ENCODE measurements at regions not wholly inside any gene's neighbourhood (a gene's known extent, or its start where the extent isn't known, plus 50 kb on each side); places are given as distances from the start of the nearest gene placed in this dataset.

DNA sequence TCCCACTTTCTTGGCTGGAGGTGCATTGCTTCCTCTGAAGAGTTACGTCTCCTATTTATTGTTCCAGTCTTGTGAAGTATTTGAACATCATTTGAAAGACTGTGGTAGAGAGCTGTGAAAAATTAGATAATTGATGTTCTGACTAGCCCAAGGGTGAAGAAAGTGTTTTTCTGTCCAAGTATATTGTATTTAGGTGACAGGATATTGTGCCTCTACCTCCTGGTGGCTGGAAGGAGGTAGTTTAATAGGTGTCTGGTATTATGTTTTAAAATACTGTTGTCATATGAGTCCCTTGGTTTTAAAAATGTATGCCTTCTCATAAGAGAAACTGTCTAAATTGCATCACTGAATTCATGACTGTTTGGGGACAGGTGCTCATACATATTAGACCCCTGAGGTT is 226.0 kb downstream of the SPRY1 start:
- H3K9ac ChIP-seq (ENCODE audit: low read depth in 1 of 3, low read length in 3 of 3) = no peak overlapping the region
- H3K27ac ChIP-seq (ENCODE audit: low read depth, low read length) = no peak overlapping the region
- peaks cover 0 to 8% (median 6%) of the 10 kb centered on the region in 3 donors for H3K4me1 ChIP-seq (ENCODE audit: control insufficient read depth in 3 of 3, insufficient read depth in 3 of 3, low read length in 3 of 3)
- no peaks in the 10 kb centered on the region for H3K36me3 ChIP-seq (ENCODE audit: control insufficient read depth in 3 of 3, insufficient read depth in 3 of 3, low read length in 3 of 3)
- H3K9me3 ChIP-seq (ENCODE audit: control insufficient read depth in 3 of 3, low read length in 3 of 3) = no peaks in the 10 kb centered on the region
- no peak overlapping the region for H3K4me3 ChIP-seq (ENCODE audit: low read length in 3 of 3)
- no peaks in the 10 kb centered on the region for H3K27me3 ChIP-seq (ENCODE audit: control insufficient read depth in 3 of 3, insufficient read depth in 3 of 3, low read length in 3 of 3)

DNA sequence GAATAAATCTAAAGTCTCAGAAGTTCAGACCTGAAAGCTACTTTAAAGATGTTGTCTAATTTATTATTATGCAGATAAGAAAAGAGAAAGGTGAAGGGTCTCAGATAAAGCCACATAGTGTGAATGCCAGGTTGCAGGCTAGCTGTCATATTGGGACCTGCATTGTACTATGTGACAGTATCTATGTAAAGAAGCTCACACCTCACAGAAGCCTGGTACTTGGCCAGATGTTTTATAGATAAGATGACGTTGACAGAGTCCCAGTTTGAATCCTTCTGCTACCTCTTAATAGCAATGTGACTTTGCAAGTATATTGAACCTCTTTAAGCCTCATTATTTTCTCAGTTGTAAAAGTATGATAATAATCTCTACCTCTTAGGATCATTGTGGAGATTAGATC is 227.0 kb downstream of the SPRY1 start:
- Histone ChIP-seq H3K27ac (ENCODE audit: low read depth, low read length) (no peak overlapping the region), H3K4me1 (ENCODE audit: control insufficient read depth in 3 of 3, insufficient read depth in 3 of 3, low read length in 3 of 3) (peaks cover 0 to 8% (median 6%) of the 10 kb centered on the region in 3 donors), H3K27me3 (ENCODE audit: control insufficient read depth in 3 of 3, insufficient read depth in 3 of 3, low read length in 3 of 3) (no peaks in the 10 kb centered on the region), H3K9me3 (ENCODE audit: control insufficient read depth in 3 of 3, low read length in 3 of 3) (no peaks in the 10 kb centered on the region), H3K36me3 (ENCODE audit: control insufficient read depth in 3 of 3, insufficient read depth in 3 of 3, low read length in 3 of 3) (no peaks in the 10 kb centered on the region), H3K9ac (ENCODE audit: low read depth in 1 of 3, low read length in 3 of 3) (no peak overlapping the region), H3K4me3 (ENCODE audit: low read length in 3 of 3) (no peak overlapping the region)

DNA sequence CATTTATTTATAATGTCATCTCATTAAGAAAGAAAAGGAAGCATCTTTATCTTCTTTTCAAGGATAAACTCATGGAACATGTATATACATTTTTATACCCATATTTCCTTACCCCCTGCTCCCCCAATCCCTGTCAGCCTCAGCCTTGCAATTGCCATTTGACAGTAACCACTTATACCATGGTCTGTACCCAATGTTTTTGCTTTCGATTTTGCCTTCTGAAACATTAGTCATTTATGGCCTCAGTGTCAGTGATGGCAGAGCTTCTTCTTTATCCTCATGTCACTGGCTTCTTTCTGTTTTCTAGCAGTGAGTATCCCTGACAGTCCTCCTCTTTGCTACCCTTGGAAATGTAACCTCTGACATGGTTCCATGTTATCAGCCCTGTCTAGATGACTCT is 228.4 kb downstream of the SPRY1 start:
- H3K9me3 ChIP-seq (ENCODE audit: control insufficient read depth in 3 of 3, low read length in 3 of 3) = no peaks in the 10 kb centered on the region
- H3K4me1 ChIP-seq (ENCODE audit: control insufficient read depth in 3 of 3, insufficient read depth in 3 of 3, low read length in 3 of 3) = peaks cover 0 to 8% (median 6%) of the 10 kb centered on the region in 3 donors
- no peaks in the 10 kb centered on the region for H3K36me3 ChIP-seq (ENCODE audit: control insufficient read depth in 3 of 3, insufficient read depth in 3 of 3, low read length in 3 of 3)
- no peak overlapping the region for H3K4me3 ChIP-seq (ENCODE audit: low read length in 3 of 3)
- no peak overlapping the region for H3K9ac ChIP-seq (ENCODE audit: low read depth in 1 of 3, low read length in 3 of 3)
- H3K27ac ChIP-seq (ENCODE audit: low read depth, low read length) = no peak overlapping the region
- H3K27me3 ChIP-seq (ENCODE audit: control insufficient read depth in 3 of 3, insufficient read depth in 3 of 3, low read length in 3 of 3) = no peaks in the 10 kb centered on the region

DNA sequence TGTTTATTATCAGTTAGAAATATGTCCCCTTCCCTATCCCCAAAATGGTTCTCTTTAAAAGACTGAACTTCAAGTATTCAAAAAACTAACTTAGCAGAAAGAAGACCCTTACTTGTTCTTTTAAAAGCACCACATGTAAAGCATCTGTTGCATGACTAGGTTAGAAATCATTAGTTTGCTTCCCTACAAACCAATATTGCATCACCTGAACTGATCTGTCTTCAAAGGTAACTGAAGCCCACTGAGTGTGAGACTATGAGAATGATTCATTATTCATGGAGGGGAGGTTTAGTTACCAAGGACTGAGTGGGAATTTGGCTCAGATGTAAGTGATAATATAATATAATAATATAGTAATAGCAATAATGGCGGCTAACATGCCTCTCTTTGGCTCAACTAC is 231.7 kb downstream of the SPRY1 start:
- Histone ChIP-seq H3K27ac (ENCODE audit: low read depth, low read length) (no peak overlapping the region), H3K9ac (ENCODE audit: low read depth in 1 of 3, low read length in 3 of 3) (no peak overlapping the region), H3K9me3 (ENCODE audit: control insufficient read depth in 3 of 3, low read length in 3 of 3) (no peaks in the 10 kb centered on the region), H3K4me1 (ENCODE audit: control insufficient read depth in 3 of 3, insufficient read depth in 3 of 3, low read length in 3 of 3) (no peaks in the 10 kb centered on the region), H3K36me3 (ENCODE audit: control insufficient read depth in 3 of 3, insufficient read depth in 3 of 3, low read length in 3 of 3) (no peaks in the 10 kb centered on the region), H3K4me3 (ENCODE audit: low read length in 3 of 3) (no peak overlapping the region), H3K27me3 (ENCODE audit: control insufficient read depth in 3 of 3, insufficient read depth in 3 of 3, low read length in 3 of 3) (no peaks in the 10 kb centered on the region)

DNA sequence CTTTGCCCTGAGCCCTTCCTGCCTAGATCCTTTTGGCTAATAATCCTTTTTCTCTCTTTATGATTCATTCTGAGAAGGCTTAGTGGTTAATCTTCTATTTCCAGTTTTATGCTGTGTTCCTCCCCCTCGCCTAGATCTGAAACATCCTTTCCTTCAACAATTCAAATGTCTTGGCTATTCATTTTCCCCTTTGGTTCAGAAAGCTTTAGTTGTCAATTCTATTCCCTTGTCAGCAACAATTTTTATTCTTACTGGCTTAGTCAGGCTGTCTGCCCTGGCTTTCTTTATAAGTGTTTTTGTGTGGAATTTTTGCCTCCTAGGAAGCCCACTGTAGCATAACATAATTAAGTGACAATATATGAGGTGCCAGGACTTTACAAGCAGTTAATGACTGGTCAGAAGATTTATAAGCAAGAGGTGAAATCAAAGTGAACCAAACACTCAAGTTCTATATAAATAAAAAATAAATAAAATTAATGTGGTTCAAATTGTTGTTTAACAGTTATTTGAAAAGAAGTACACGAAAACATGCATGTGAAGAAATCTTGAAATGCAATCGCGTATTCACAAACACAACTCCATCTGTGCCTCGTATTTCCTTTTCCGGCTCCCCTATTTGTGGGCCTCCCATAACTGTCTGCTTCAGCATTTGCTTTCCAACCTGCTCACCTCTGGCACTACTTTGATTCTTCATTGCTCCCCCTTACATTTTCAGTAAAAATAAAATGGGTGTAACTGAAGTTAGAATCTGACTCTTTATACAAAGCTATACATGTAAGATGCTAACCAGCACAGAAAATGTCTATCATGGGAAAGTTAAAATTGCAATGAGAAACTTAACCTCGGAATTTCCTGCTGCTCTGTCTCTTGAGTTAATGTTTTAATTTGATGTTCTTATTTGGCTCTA is 235.4 kb downstream of the SPRY1 start:
- H3K9ac ChIP-seq (ENCODE audit: low read depth in 1 of 3, low read length in 3 of 3) = no peak overlapping the region
- no peak overlapping the region for H3K4me3 ChIP-seq (ENCODE audit: low read length in 3 of 3)
- no peaks in the 10 kb centered on the region for H3K36me3 ChIP-seq (ENCODE audit: control insufficient read depth in 3 of 3, insufficient read depth in 3 of 3, low read length in 3 of 3)
- H3K27me3 ChIP-seq (ENCODE audit: control insufficient read depth in 3 of 3, insufficient read depth in 3 of 3, low read length in 3 of 3) = no peaks in the 10 kb centered on the region
- no peak overlapping the region for H3K27ac ChIP-seq (ENCODE audit: low read depth, low read length)
- H3K9me3 ChIP-seq (ENCODE audit: control insufficient read depth in 3 of 3, low read length in 3 of 3) = no peaks in the 10 kb centered on the region
- H3K4me1 ChIP-seq (ENCODE audit: control insufficient read depth in 3 of 3, insufficient read depth in 3 of 3, low read length in 3 of 3) = no peaks in the 10 kb centered on the region

DNA sequence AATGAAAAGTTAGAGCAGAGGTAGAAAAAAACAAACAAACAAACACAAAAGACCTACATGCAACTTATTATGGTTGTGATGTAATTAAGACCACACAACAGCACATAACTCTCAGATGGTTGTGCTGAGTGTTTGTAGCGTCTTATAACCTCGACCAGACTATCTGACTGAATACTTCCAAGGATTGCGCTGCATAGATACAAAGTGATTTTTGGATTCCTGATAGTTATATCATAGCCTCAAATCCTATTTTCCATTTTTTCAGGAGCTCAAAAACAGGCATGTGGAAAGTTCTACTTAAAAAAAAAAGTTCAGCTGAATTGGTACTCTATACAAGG is 236.1 kb downstream of the SPRY1 start:
- H3K27ac ChIP-seq (ENCODE audit: low read depth, low read length) = no peak overlapping the region

DNA sequence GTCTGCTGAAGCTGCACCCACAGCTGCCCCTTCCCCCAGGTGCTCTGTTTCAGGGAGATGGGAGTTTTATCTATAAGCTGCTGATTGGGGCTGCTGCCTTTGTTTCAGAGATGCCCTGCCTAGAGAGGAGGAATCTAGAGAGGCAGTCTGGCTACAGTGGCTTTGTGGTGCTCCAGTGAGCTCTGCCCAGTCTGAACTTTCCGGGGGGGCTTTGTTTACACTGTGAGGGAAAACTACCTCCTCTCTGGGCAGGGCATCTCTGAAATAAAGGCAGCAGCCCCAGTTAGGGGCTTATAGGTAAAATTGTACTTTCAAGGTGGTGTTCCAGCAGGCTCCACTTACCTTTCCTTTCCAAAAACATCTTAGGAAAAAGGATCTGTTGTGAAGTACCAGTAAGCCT is 242.2 kb downstream of the SPRY1 start:
- Histone ChIP-seq H3K9ac (ENCODE audit: low read depth in 1 of 3, low read length in 3 of 3) (no peak overlapping the region), H3K36me3 (ENCODE audit: control insufficient read depth in 3 of 3, insufficient read depth in 3 of 3, low read length in 3 of 3) (no peaks in the 10 kb centered on the region), H3K4me3 (ENCODE audit: low read length in 3 of 3) (no peak overlapping the region), H3K4me1 (ENCODE audit: control insufficient read depth in 3 of 3, insufficient read depth in 3 of 3, low read length in 3 of 3) (no peaks in the 10 kb centered on the region), H3K27ac (ENCODE audit: low read depth, low read length) (no peak overlapping the region), H3K9me3 (ENCODE audit: control insufficient read depth in 3 of 3, low read length in 3 of 3) (no peaks in the 10 kb centered on the region), H3K27me3 (ENCODE audit: control insufficient read depth in 3 of 3, insufficient read depth in 3 of 3, low read length in 3 of 3) (no peaks in the 10 kb centered on the region)

More for the DNA sequence above, 236.1 kb downstream of the SPRY1 start:
- H3K4me3 ChIP-seq (ENCODE audit: low read length in 3 of 3) = no peak overlapping the region
- no peaks in the 10 kb centered on the region for H3K36me3 ChIP-seq (ENCODE audit: control insufficient read depth in 3 of 3, insufficient read depth in 3 of 3, low read length in 3 of 3)
- H3K4me1 ChIP-seq (ENCODE audit: control insufficient read depth in 3 of 3, insufficient read depth in 3 of 3, low read length in 3 of 3) = no peaks in the 10 kb centered on the region
- H3K27me3 ChIP-seq (ENCODE audit: control insufficient read depth in 3 of 3, insufficient read depth in 3 of 3, low read length in 3 of 3) = no peaks in the 10 kb centered on the region
- H3K9ac ChIP-seq (ENCODE audit: low read depth in 1 of 3, low read length in 3 of 3) = no peak overlapping the region
- no peaks in the 10 kb centered on the region for H3K9me3 ChIP-seq (ENCODE audit: control insufficient read depth in 3 of 3, low read length in 3 of 3)

DNA sequence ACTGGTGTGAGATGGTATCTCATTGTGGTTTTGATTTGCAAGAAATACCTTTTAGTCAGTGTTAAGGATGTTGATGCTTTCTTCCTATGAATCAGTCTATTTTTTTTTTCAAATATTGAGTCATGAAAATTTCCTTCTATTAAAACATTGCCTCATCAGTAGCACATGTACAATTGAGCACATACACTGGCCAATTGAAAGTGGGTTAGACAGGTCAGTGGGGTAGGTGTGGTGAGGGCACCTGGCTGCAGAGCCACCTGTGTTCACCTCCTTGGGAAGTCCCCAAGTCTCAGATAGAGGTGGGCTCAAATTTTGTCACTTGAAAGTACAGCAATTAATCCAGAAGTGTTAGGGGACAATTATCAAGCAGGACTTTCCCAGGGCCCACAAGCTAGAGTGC is 243.7 kb downstream of the SPRY1 start:
- no peaks in the 10 kb centered on the region for H3K4me1 ChIP-seq (ENCODE audit: control insufficient read depth in 3 of 3, insufficient read depth in 3 of 3, low read length in 3 of 3)
- no peaks in the 10 kb centered on the region for H3K27me3 ChIP-seq (ENCODE audit: control insufficient read depth in 3 of 3, insufficient read depth in 3 of 3, low read length in 3 of 3)
- no peak overlapping the region for H3K4me3 ChIP-seq (ENCODE audit: low read length in 3 of 3)
- no peaks in the 10 kb centered on the region for H3K36me3 ChIP-seq (ENCODE audit: control insufficient read depth in 3 of 3, insufficient read depth in 3 of 3, low read length in 3 of 3)
- H3K27ac ChIP-seq (ENCODE audit: low read depth, low read length) = no peak overlapping the region
- no peaks in the 10 kb centered on the region for H3K9me3 ChIP-seq (ENCODE audit: control insufficient read depth in 3 of 3, low read length in 3 of 3)
- H3K9ac ChIP-seq (ENCODE audit: low read depth in 1 of 3, low read length in 3 of 3) = no peak overlapping the region

GRCh38 chr4:123640824-123641223 is 244.2 kb downstream of the SPRY1 start:
- Histone ChIP-seq H3K4me1 (ENCODE audit: control insufficient read depth in 3 of 3, insufficient read depth in 3 of 3, low read length in 3 of 3) (no peaks in the 10 kb centered on the region), H3K36me3 (ENCODE audit: control insufficient read depth in 3 of 3, insufficient read depth in 3 of 3, low read length in 3 of 3) (no peaks in the 10 kb centered on the region), H3K9me3 (ENCODE audit: control insufficient read depth in 3 of 3, low read length in 3 of 3) (no peaks in the 10 kb centered on the region), H3K9ac (ENCODE audit: low read depth in 1 of 3, low read length in 3 of 3) (no peak overlapping the region), H3K27me3 (ENCODE audit: control insufficient read depth in 3 of 3, insufficient read depth in 3 of 3, low read length in 3 of 3) (no peaks in the 10 kb centered on the region), H3K27ac (ENCODE audit: low read depth, low read length) (no peak overlapping the region), H3K4me3 (ENCODE audit: low read length in 3 of 3) (no peak overlapping the region)

GRCh38 chr4:123643691-123644090 is 247.1 kb downstream of the SPRY1 start:
- Histone ChIP-seq H3K9ac (ENCODE audit: low read depth in 1 of 3, low read length in 3 of 3) (no peak overlapping the region), H3K9me3 (ENCODE audit: control insufficient read depth in 3 of 3, low read length in 3 of 3) (no peaks in the 10 kb centered on the region), H3K27me3 (ENCODE audit: control insufficient read depth in 3 of 3, insufficient read depth in 3 of 3, low read length in 3 of 3) (no peaks in the 10 kb centered on the region), H3K36me3 (ENCODE audit: control insufficient read depth in 3 of 3, insufficient read depth in 3 of 3, low read length in 3 of 3) (no peaks in the 10 kb centered on the region), H3K27ac (ENCODE audit: low read depth, low read length) (no peak overlapping the region), H3K4me3 (ENCODE audit: low read length in 3 of 3) (no peak overlapping the region), H3K4me1 (ENCODE audit: control insufficient read depth in 3 of 3, insufficient read depth in 3 of 3, low read length in 3 of 3) (no peaks in the 10 kb centered on the region)

All from skeletal muscle tissue (tissue), 3 donors.